Activated CD4-positive, alpha-beta T cell treated with anti-CD3 and anti-CD28 coated beads, Interleukin-2, amount 50 U/mL, for 48 hours (primary cell): ENCODE measurements at regions not wholly inside any gene's neighbourhood (a gene's known extent, or its start where the extent isn't known, plus 50 kb on each side); places are given as distances from the start of the nearest gene placed in this dataset.

Source experiments
- DNase-seq, 2 experiments: peaks; one replicate each; pipeline ENCODE4 v3.0.0-alpha.2; 2020

DNA sequence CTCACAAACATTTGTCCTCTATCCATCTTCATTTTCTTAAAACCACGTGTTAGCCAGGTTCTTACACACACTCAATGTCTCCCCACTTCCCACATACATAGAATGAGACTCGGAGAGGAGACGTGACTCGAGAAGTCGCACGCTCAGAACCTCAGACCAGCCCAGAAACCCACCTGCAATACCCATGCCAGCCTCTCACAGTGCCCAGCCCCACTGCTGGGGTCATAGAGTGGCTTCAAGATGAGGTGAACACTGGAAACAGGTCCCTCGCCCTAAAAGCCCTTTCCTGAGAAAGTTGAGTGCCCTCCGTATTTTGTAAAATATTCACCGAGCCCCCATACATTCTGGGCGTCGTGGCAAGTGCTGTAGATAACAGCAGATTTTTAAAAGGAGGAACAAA lies 487.4 kb downstream of the EIPR1 start:
- DNase-seq: no peak

DNA sequence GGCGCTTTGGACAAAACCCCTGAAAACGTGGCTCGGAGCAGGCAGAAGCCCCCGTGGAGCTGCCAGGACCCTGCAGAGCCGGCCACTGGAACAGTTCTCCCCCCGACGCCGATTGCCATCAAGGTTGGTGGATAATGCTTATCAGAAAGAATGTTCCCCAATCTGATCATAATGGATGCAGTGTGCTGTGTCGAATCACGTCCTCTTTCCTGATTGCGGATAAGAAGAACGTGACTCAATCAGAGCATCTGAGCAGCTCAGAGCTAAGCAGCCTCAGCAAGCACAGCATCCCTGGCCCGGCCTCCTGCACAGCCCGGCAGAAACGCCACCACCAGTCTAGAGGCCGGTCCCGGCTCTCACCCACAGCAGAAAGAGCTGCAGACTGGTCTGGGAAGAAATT lies 488.0 kb downstream of the EIPR1 start:
- no peak for DNase-seq

GRCh38 chr2:2889141-2889540 lies 488.5 kb downstream of the EIPR1 start:
- no peak for DNase-seq

DNA sequence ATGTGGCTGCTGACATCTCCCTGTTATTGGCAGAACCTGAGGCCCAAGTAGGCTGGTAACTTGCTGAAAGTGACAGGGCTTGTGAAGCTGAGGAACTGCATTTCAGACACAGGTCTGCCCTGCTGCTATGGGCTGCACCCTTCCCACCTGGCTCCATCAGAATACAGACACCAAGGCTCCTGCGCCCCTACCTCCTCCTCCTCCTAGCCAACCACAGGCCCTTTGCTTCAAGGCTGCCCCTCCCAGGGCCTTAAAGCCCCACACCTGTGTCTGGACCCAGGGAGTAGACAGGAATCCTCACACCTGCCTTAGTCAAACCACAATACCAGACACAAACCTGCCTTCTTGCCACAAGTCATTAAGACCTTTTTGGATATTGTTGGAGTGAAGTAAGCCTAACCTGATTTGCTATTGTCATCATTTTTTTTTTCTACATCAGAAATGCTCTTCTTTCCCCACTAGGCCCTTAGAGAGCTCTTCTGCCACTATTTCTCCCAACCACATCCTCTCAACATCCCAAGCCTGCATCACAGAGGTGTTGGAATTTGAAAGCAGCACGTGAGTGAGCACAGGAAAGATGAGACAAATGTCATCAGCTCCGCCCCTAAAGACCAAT lies 489.7 kb downstream of the EIPR1 start:
- DNase-seq: no peak

DNA sequence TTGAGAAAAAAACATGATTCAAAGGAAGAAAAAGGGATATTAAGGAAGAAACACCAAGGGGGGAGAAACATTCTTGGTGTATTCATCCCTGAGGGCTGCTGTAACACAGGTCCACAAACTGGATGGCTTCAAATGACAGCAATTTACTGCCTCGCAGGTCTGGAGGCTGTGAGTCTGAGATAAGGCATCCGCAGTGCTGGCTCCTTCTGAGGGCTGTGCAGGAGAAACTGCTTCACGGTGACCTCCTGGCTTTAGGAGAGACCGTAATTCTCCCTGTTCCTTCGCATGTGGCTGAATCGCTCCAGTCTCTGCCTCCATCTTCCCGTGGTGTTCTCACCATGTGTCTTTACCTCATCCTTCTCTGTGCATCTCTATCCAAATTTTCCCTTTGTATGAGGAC lies 490.7 kb downstream of the EIPR1 start:
- DNase-seq: no peak

- DNase-seq: no peak
These were observed 496.1 kb downstream of the EIPR1 start for GRCh38 chr2:2881499-2881898.

DNA sequence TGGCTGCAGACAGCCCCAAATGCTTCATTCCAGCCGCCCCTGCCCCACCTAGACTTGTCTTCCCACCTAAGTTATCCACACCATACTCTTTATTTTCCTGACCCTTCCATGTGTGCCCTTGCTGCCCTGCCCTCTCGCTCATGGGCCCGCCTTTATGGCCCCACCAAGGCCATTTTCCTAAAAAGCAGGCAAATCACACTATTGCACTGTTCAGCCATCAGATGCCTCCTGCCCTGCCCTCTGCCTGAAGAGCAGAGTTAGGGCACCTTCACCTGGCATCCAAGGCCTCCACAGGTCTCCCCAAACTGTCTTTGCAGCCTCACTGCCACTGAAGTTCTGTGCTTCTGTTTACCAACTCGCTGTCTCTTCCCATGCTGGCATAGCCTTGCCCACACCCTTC lies 496.7 kb downstream of the EIPR1 start:
- DNase-seq: no peak

DNA sequence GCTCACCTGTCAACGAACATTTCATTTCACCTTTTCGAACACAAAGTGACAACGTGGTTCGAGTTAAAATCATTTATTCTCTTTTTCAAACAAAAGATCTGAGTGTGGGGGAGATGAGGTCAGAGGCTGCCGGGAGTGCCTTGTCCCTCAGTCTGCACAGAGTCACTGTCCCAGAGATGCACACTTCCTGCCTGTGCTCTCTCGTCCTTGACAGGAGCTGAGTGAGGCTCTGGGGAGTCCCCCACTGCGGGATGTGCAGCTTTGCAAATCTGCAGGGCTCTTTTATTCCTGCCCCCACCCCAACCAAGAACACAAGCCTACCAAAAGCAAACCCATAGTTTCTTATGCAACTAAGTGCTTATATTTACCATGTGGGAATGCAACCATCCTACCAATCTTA lies 497.8 kb downstream of the EIPR1 start:
- DNase-seq: no peak

DNA sequence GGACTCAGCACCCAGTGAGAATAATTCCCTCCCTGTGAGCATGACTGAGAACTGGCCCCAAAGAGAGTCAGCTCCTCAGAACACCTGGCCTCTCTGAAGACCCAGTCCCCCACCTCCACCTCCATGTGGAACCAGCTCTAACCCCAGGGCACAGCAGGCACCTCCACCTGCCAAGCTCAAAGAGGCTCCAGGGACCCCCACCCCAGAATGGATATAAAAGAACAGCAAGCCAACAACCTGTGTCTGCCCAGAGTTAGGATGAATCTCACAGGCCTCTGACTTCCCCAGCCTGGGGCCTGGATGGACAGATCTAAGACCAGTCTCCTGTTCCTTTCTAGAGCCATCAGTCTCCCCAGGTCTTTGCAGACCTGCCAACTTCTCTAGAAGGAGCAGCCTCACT lies 498.5 kb downstream of the EIPR1 start:
- DNase-seq: no peak

- DNase-seq: no peak
These were observed 500.2 kb downstream of the EIPR1 start for GRCh38 chr2:2877427-2877826.

GRCh38 chr2:2876331-2877221 lies 501.0 kb downstream of the EIPR1 start:
- no peak for DNase-seq

GRCh38 chr2:2875831-2876230 lies 501.8 kb downstream of the EIPR1 start:
- no peak for DNase-seq

- no peak for DNase-seq
These were observed 502.3 kb downstream of the EIPR1 start for GRCh38 chr2:2875296-2875695.

GRCh38 chr2:2874805-2875204 lies 502.8 kb downstream of the EIPR1 start:
- DNase-seq: no peak

DNA sequence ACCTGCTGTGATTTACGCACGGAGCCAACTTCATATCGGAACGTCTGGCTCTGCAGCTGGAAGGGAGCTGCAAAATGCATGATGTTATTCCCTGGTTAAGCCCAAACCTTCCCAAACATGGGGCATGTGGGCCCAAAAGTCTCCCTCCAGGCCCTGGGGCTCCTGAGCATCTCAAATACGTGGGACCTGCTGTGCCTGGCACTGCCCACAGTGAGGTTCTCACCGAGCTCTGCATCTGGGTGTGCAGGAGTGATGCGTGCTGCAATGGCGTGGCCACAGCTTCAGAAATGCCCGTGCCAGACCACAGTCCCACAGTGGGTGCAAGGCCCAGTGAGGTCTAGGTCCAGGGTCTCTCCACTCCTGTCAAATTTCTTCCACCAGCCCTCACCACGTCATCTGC lies 503.3 kb downstream of the EIPR1 start:
- no peak for DNase-seq

DNA sequence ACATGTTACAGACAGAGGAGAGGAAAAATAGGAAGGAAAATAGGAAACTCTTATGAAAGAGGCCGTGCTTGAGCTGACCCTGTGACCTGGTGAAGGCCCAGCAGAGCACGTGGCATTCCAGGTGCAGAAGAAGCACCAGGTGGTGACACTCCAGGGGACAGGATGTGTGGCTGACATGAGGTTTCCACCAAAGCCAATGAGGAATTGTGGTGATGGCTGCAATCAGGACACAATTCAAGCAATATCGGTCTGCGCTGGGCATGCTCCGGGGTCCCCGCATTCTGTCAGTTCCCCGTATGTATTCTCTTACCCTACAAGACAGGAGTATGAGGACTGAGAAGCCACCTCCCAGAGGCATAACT lies 504.2 kb downstream of the EIPR1 start:
- no peak for DNase-seq

GRCh38 chr2:2872713-2873449 lies 504.7 kb downstream of the EIPR1 start:
- DNase-seq: no peak

DNA sequence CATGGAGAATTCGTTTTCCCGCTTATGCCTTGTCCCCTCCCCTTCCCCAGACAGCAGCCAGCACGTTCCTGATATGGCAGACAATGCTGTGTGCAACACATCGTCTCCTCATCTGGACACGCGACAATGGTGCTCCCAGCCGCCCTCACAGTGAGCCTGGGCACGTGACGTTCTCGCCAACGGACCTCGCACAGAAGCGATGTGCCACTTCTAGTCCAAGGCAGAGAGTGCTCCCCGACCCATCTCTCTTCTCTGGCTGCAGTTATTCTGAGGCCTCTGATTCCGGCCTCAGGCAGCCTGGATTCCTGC lies 505.4 kb downstream of the EIPR1 start:
- DNase-seq: no peak

DNA sequence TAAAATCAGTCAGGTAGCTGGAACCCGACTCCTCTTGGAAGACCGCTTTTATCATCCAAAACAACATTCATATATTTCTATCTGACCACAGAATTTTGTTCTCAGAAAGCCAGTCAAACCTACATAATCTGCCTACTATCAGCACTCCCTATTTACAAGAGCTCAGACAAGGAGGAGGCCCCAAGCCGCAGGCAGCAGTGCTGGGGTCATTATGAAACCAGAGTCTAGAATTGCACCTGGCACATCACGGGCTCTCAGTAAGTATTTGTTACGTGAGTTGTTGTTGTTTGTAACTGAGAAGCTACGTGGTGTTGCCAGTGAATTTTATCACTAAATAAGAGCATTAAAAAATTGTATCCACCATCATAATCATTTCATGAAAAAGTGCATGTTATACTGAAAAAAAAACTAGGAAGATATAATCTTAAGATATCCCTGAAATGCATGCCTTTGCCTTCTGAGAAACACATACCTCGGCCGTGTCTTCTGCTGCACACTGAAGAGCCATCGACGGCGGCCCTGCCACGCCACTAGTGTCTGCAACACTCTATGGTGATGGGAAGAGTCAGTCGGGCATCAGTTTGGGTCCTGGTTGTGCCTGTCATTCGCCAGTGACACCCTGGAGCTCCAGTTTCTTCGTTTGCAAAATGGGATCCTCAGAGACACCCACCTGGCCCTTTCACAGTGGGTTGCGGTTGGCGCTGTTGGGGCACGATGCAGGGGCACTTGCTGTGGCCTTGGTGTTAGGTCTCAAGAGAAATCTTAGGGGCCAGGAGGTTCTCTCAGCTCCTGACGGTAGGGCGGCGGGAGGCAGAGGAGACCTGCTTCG lies 505.9 kb downstream of the EIPR1 start:
- no peak for DNase-seq

GRCh38 chr2:2870106-2870505 lies 507.5 kb downstream of the EIPR1 start:
- DNase-seq: no peak

GRCh38 chr2:2869553-2869952 lies 508.1 kb downstream of the EIPR1 start:
- DNase-seq: no peak

- no peak for DNase-seq
These were observed 509.5 kb downstream of the EIPR1 start for GRCh38 chr2:2868085-2868484.

DNA sequence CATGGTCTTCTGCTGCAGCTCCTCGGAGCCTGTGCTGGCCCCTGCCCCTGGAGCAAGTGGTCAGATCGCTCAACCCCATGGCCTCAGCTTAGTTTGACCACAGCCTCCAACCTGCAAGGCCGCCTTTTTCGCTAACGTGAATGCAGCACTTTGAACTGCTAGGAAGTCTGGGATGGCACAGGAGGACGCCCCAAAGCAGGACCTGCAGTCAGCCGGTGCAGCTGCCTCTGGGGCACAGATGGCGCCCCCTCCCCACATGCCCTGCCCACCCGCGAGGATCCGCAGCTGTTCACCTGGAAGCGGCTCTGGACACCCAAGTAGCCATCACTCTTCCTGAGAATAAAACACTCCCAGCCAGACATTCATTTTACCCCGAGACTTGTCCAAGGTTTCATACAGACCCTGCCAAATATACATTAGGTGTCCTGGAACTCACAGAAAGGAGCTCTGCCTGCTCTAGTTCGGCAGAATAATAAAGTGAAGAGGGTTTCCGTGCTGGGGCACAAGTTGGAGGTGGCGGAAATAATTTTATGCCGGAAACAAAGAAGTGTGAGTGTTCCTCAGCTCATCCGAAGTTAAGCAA lies 510.1 kb downstream of the EIPR1 start:
- DNase-seq: no peak
